Right lobe of liver (tissue), 4 donors: ENCODE measurements at regions not wholly inside any gene's neighbourhood (a gene's known extent, or its start where the extent isn't known, plus 50 kb on each side); places are given as distances from the start of the nearest gene placed in this dataset.

ENCODE experiments used
- POLR2A ChIP-seq: fragments of 450-650 bp; IDR thresholded peaks from one replicate; pipeline ENCODE4 v1.6.1; 2017; ENCODE audit warnings: antibody characterized with exemption, mild to moderate bottlenecking
- TF ChIP-seq, protein P1 (sequence below), 4 donors: fragments of 200-600 bp in 3 of 4; fragments of 450-650 bp in 1 of 4; IDR thresholded peaks; one replicate each; pipeline versions ENCODE4 v1.5.1 to v1.8.0; 2016 to 2022; ENCODE audit warnings: antibody characterized with exemption in 4 of 4, mild to moderate bottlenecking in 2 of 4
- donor health status: DM: no; HTN: no; CAD: no.
- donor health status: DM: no; HTN: no; CAD: no.
- donor health status: DM: no; HTN: yes; CAD: no.

DNA sequence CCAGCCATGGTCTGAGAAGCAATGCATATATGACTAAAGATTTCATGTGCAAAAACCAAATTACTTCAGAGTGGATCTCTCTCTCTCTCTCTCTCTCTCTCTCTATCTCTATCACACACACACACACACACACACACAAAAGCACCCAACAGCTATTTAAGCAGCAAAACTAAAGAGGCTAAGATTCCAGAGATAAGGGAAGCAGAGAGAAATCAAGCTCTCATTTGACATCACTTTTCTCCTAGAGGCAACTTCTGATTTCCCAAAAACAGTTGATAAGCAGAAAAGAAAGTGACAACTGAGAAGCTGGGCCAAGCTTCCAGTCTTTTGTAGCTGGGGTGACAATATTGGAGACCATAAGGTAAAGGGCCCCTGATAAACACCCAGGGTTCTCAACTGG is 526.0 kb upstream of the NR2F2 start:
- TF ChIP-seq, protein P1, sequence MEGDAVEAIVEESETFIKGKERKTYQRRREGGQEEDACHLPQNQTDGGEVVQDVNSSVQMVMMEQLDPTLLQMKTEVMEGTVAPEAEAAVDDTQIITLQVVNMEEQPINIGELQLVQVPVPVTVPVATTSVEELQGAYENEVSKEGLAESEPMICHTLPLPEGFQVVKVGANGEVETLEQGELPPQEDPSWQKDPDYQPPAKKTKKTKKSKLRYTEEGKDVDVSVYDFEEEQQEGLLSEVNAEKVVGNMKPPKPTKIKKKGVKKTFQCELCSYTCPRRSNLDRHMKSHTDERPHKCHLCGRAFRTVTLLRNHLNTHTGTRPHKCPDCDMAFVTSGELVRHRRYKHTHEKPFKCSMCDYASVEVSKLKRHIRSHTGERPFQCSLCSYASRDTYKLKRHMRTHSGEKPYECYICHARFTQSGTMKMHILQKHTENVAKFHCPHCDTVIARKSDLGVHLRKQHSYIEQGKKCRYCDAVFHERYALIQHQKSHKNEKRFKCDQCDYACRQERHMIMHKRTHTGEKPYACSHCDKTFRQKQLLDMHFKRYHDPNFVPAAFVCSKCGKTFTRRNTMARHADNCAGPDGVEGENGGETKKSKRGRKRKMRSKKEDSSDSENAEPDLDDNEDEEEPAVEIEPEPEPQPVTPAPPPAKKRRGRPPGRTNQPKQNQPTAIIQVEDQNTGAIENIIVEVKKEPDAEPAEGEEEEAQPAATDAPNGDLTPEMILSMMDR (IDR thresholded peaks at IDR 0.05): no peak
- TF ChIP-seq POLR2A: no peak
